SKM-1 (cell line): ENCODE measurements at regions not wholly inside any gene's neighbourhood (a gene's known extent, or its start where the extent isn't known, plus 50 kb on each side); places are given as distances from the start of the nearest gene placed in this dataset.
"Not testable (repeated sequence)": the region's sequence is repeated elsewhere in the genome, so short reads cannot be mapped to it uniquely, and the experiment has no call there.

Experiments
- DNase-seq: peaks from one replicate; lab custom pipeline; 2025; ENCODE audit not compliant: unreplicated experiment; lab: John Stamatoyannopoulos, UW

DNA sequence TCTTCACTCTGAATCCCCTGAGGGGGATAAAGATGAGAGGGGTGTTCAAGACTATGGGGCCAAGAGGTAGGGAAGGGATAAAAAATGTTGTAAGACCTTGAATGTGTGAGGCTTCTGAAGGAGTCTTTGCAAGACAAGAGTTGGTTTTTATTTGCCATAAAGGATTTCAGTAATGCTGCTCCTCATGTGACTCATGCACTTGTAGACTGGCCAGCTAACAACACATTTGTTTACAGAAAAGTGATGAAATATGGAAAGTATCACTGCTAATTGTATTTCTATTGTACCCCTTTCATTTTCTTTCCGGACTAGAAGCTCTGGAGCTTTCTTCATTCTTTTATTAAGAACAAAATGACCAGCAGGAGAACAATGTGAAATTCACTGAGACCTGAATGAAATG, 782.1 kb downstream of the EPHA4 start:
- DNase-seq = no peak

DNA sequence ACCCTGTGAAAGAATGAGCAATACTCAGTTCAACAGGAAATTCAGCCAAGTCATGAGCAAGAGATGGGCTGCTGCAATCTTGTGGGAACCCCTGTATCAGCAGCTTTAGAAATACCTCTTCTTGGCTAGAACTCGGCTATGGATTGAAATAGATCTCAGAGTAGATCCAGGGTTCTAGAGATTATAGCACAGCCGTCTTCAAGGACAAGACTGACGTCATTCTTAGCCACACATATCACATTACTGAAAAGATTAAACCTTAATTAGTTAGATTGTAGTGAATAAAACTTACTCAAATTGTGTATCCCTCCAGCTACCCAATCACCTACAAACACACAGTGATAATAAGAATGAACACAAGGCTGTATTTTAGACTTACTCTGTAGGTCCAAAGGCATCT, 776.4 kb downstream of the EPHA4 start:
- no peak for DNase-seq

DNA sequence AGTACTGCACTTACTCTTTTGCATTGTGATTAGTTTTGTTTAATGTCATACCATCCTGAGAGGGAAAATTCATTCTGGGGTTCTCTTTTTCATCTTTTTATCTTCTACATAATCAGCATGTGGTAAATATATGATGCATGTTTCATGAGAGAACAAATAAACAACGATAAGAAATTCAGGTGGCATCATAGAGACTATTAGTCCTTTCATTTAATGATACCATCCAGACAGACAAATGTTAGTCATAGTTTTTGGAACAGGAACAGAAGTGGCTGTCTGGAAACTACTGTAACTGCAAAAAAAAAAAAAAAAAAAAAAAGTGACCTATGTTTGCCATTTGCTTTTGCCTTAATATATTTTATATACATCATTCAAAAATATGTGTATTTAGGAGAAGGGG, 761.0 kb downstream of the EPHA4 start:
- DNase-seq = no peak

DNA sequence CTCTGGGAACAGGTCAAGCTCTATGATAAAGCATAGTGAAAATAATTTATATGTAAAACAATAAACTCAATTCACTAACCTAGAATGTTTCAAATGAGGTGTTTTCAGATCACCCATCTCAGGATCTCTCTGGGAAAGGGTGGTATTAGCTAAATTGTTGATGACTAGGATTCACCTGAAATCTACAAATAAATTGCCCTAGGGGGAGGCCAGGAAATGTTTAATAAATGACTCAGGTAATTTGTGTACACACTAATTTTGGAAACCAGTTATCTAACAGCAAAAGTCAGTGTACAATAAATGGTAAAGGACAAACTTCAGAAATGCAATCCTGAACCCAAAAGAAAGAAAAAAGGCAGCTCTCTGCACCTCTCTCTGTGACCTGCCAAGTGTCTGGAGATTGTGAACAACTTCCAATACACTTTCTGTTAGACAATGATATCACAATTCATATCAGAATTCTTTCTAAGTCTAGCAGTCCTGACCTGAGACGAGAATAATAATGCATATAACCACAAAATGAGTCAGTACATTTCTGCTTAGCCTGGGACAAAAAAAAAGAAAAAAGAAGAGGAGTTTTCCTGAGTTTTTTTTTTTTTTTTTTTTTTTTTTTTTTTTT, 760.0 kb downstream of the EPHA4 start:
- no peak for DNase-seq

DNA sequence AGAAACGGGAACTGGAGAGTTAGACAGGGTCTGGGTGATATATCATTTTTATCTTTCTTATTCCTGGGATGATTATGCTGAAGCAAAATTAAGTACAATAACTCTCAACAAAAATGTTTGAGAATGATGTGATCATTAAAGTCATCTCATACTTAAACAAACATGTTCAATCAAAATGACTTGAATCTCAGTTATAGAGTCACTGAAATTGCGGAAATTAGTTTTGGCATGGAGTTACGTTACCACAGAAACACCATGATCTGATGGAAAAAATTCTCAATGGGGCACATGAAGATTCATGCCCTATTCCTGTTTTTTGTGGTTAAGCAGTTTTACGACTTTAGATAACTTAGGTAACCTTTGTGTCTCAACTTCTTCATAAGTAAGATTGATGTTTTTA, 757.7 kb downstream of the EPHA4 start:
- DNase-seq = no peak

DNA sequence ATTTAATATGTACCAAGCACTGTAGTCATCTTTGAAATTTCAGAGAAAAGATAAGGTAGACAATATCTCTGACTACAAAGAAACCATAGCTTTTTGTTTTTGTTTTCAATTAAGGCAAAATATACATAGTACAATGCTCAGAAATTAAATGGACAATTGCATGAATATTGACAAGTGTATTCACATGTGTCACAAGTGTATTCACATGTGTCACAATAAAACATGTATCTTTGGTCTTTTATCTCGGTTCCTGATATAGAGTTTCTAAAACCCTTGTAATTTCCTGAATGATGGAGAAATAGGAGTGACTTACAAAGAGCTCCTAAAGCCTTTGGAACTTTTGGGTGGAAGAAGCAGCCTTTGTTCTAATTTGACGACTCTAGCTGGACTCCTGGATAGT, 756.4 kb downstream of the EPHA4 start:
- no peak for DNase-seq

DNA sequence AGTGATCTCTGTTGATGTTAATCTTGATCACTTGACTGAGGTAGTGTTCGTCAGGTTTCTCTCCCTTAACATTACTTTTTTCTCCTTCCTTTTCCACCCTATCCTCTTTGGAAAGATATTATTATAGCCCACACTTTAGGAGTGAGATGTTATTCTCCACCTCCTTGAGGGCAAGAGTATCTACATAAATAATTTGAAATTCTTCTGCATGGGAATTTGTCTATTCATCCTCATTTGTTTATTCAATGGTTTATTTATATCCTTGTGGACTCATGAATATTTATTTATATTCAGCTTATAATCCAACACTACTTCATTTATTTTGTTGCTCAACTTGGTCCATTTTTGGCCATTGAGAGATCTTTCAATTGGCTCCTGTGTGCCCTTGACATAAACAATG, 750.4 kb downstream of the EPHA4 start:
- no peak for DNase-seq

DNA sequence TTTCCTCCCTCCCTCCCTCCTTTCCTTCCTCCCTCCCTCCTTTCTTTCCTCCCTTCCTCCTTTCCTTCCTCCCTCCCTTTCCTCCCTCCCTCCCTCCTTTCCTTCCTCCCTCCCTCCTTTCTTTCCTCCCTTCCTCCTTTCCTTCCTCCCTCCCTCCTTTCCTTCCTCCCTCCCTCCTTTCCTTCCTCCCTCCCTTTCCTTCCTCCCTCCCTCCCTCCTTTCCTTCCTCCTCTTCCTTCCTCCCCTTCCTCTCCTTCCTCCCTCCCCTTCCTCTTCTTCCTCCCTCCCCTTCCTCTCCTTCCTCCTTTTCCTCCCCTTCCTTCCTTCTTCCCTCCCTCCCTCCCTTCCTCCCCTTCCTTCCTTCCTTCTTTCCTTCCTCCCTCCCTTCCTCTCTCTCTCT, 748.5 kb downstream of the EPHA4 start:
- DNase-seq = not testable (repeated sequence)

DNA sequence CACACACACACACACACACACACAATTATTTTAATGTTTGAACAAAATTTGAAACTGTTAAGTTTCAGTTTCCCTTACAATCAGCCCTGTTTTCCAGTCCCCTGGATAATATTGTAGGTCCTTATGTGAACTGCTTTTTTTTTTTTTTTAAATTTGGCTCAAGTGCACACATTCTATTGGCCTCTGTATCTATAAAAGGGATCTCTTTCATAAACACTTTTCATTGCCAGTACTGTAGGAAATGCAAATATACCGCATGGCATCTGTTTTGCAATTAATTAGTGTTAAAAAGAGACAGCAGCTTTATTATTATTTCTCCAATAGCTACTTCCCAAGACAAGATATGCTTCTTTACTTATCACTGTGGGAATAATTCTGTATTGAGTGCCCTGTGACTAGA, 738.7 kb downstream of the EPHA4 start:
- DNase-seq = no peak

DNA sequence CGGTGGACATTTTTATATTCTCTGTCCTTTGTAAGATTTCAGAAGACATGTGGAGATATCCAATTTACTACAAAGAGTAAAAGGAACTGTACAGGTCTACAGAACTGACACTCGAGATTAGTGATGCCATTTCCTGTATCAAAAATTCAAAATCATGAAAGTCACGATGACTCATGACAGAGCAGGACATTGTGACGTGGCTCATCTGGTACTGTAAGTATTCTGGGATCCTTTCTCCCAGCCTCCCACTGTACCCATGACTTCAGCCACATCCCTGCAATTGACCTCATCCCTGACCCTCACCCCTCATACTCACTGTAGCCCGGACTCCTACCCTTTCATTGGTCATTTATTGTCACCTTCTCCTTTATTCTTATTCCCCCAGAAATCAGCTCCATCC, 736.5 kb downstream of the EPHA4 start:
- no peak for DNase-seq

DNA sequence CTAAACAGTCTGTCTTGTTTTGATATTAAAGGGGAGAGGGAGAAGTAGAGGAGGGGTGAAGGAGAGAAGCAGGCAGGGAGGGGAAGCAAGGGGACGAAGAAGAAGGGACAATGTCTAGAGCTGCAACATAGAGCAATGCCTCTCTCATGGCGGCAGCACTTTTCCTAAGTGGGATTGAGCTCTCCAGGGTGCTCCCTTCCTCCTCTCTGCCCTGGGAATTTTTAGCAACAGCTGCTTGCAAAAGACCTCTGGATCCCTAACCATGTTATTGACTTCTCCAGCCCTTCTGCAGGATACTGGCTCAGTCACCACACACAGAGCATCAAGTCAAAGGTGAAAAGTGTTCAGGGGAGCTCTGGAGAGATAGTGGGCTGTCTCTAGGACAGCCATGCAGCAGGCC, 734.9 kb downstream of the EPHA4 start:
- DNase-seq = no peak

DNA sequence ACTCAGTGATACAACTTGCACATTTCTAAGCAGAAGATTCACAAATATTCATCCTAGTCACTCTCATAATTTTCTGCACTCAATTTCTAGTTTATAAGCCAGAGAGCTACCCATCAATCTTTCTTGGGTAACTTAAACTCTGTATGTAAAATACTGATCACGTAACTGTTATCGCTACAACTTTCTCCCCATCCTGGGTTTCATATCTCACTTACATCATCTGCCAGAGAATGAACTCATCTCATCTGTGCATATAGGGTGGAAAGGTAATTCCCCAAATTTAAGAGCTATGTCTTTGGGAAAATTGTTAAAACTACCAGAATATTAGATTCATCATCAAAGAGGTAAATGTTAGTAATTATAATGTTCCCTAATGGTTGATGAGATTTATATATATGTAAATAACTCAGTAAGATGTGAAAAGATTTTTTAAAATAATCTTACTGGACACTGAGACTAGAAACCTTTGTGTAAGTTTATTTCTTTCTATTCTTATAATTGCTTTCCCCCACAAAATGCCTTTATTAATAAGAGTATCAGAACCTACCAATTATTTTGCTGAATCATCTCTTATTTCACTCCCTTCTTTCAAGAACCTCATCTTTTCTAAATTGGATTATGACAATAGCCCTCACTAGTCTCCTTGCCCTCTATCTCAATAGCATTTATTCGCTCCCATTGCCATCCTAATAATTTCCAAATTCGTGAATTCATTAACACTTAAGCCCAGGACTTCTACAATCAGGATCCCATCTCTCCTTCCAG, 729.0 kb downstream of the EPHA4 start:
- no peak for DNase-seq

DNA sequence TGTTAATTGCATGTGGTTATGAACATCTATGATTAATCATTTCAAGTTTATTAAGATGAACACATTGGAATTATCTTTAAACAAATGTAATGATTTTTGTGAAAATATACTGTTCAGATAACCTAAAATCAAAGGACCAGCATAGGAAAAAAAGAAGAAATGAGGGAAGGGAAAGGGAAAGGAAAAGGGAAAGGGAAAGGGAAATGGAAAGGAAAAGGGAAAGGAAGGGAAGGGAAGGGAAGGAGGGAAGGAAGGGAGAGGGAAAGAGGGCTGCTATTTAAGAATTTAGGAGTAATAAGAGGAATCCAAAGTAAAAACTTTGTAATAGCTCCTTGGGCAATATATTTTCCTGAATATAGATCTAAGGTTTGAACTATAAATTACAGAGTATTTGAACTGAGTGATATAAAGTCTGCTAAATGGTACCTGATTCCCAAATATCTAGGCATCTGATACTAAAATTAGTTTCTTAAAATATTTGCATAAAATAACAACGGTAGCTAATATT, 726.3 kb downstream of the EPHA4 start:
- DNase-seq = no peak

DNA sequence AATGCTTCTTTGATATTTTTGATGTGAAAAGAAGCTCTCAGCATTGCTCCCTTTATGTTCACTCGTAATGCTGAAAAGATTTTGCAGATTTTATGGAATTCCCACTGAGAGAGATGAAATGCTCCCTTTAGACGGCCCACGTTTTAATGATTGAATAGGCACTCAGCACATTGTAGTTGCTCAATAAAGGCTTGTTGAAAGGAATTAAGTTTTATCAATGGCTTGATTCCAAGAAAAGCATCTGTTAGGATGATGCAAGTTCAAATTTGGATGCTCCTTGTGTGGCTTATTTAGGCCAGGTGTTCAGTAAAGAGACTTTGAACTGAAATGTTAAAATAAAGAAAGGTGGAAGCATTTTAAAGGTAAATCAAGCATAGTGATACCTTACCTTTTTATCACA, 725.1 kb downstream of the EPHA4 start:
- no peak for DNase-seq

DNA sequence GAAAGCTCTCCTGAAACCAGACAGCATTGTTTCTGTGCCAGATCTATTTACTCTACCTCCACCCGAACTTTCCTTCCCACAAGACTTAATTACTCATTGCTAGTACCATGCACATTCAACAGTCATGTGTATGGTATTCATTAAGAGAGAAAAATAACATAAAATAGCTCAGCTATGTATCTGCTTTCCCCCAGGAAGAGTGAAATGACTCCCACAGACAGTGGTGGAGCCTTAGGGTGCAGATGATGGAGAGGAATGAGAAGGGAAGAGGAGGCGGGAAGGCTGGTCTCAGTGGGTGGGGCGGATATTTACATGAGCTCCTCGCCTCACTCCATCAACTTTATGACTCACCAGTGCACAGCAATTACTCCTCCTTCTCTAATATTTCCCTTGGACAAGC, 724.5 kb downstream of the EPHA4 start:
- no peak for DNase-seq

DNA sequence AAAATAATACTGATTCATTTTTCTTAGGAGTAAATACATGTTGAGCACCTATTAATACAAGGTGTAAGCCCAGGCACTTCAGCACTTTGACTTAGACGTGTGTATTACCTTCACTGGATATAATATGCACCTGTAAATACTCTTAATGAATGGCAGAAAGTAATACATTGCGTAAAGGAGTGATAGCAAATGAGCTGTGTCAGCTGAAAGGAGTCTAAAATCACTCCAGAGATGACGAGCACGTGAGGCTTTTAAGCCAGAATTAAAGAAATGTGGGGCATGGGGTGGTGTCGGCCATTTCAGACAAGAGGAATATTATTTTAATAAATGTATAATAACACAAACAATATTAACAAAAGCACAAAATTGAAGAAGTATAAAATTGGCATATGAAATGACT, 722.7 kb downstream of the EPHA4 start:
- DNase-seq = no peak

DNA sequence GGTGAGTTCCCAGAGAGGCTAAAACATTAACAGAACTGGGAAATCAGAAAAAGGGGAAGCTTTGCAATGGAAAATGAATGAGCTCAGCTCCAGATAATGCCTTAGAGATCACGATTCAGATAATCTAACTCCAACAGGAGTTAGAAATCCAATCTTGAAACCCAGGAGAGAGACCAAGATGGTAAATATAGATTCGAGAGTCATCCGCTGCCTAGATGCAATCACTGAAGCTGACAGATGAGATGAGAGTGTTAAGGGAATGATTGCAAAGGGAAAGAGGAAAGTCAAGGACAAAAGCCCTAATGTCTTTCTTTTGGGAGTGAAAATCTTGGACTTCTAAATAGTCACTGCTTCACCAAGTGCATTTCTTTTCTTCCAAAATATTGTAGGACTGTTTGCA, 722.0 kb downstream of the EPHA4 start:
- no peak for DNase-seq

DNA sequence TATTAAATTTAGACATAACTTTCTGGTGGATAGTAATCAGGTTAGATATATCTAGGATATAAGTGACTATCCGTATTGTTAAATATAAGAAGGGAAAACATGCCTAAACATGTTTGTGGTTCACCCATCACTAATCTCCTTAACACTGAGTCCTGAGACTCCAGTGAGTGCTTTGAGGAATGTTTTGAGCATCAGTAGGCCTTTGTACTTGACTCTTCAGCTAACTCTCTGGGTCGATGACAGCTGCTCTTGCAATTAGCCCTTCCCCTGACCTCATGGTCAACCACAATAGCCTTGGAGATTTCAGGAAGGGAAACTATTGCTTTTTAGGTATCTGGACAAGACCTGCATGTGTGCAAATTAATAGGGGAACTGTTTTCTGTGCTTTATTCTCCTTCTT, 716.8 kb downstream of the EPHA4 start:
- no peak for DNase-seq

DNA sequence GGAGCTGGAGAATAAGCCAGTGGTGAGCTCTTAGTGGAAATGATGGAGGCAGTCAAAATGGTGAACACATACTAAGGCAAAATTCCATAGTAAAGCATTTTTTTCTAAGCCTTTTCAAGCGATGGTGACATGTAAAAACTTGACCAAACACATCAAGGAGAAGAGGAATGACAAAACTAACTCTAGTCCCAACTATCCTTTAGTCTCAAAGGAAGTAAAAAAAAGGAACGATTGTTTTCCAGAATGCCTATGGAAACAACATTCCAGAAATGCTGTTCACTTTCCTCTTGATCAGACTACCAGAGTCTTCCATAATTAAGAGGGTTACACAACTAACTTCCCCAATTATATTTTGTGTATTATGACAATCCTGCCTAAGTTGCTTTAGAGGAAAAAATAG, 715.6 kb downstream of the EPHA4 start:
- DNase-seq = no peak

DNA sequence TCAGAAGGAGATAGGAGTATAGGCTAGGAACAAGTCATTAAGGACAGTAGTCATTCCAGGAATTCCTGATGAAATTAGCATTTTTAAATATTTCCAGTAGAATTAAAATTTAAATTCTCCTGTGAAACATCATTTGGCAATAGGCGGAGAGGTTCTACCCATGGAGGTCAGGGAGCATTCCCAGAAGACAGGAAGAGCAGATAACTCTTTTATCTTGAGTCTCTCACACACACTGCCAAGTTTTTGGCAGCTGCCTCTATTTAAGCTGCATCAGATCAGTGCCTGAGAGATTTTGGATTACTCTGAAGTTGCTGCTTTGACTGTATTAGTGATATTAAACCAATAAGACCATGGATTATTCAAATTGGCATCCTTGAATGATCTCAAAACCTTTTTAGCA, 714.7 kb downstream of the EPHA4 start:
- no peak for DNase-seq

DNA sequence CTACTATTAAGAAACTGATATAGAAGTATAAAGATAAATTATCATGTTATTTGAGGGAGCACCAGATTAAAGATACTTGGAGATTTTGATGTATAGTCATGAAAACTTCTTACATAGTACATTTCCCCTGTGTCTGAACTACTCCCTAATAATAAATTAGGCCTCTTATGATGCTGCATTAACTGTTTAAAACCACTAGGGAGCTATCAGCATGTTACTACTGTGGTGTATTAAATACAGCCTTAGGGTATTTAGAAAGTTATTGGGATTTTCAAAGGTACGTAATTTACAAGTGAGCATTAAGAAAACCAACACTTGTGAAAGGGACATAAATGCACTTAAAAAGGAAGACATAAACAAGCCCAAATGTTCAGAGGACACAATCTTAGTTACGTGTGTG, 714.0 kb downstream of the EPHA4 start:
- DNase-seq = no peak

DNA sequence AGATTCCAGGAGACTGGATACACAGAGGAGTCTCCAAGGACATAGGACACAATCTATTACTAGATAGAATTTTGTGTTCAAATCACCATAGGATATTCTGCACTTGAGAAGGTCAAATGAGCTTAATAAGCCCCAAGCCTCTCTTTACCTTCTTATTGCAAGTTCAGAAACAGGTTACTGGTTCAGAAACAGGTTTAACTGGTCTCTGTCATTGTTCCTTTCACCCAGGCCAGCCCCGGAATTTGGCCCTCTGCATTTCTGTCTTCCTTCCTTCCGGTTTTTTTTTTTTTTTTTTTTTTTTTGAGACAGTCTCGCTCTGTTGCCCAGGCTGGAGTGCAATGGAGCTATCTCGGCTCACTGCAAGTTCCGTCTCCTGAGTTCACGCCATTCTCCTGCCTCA, 700.2 kb downstream of the EPHA4 start:
- no peak for DNase-seq
